Middle frontal gyrus (tissue), 1 donor: ENCODE measurements at regions not wholly inside any gene's neighbourhood (a gene's known extent, or its start where the extent isn't known, plus 50 kb on each side); places are given as distances from the start of the nearest gene placed in this dataset.
A peak's percentile ranks its signal among the peaks of the same experiment; 100 is the strongest.

Source experiments
- DNase-seq: peaks from one replicate; pipeline ENCODE4 v3.0.0-alpha.2; 2015; ENCODE audit warnings: low spot score; ENCODE audit errors: extremely low spot score

- DNase-seq: no peak
These were observed 50.0 kb upstream of the DOCK9 start for GRCh38 chr13:99027661-99028425.

DNA sequence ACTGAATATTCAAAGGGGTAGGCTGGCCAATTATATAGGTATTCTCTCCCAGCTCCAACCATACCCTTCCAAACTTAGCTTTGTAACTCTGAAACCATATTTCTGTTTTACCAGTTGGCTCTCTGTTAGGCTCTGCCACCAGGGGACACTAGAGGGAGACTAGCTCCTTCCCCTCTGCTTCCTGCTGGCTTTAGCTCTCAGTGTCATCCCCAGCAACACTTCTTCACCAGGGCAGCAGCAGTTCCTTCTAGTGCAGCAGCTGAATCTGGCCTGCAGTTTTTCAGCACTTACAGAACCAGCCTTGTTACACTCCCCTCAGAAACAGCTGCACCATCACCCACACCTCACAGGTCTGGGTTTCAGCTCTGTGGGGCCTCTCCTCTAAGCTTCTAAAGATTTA is 51.0 kb upstream of the DOCK9 start:
- no peak for DNase-seq

GRCh38 chr13:99029576-99029975 is 51.7 kb upstream of the DOCK9 start:
- no peak for DNase-seq

- no peak for DNase-seq
These were observed 52.5 kb upstream of the DOCK9 start for GRCh38 chr13:99030326-99030725.

- no peak for DNase-seq
These were observed 54.0 kb upstream of the DOCK9 start for GRCh38 chr13:99031832-99032231.

GRCh38 chr13:99033814-99034213 is 56.0 kb upstream of the DOCK9 start:
- peak; percentile 61 for DNase-seq

GRCh38 chr13:99034333-99035085 is 56.6 kb upstream of the DOCK9 start:
- no peak for DNase-seq

DNA sequence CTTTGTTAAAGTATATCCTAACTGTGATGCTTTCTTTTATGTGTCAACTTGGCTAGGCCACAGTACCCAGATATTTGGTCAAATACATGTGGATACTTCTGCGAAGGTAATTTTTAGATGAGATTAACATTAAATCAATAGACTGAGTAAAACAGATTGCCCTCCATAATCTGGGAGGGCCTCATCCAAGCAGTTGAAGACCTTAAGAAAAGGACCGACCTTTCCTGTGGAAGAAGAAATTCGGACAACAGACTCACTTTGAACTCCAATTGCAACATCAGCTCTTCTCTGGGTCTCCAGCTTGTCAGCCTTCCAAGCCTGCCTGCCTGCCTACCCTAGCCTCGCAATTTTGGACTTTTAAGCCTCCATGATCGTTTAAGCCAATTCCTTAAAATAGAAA is 57.9 kb upstream of the DOCK9 start:
- DNase-seq: no peak

DNA sequence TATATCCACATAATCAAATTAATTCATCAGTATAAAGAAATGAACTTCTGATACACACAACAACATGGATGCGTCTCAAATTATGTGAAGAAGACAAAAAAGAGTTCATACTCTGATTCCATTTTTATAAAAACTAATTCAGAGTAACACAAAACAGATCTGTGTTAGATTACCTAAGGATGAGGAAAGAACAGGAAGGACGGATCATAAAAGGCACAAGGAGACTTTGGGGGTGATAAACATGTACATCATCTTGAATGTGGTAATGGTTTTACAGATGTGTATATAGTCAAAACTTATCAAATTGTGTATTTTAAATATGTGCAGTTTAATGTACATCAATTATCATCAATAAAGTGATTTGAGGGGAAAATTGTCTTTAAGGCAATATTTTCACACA is 59.9 kb upstream of the DOCK9 start:
- no peak for DNase-seq

DNA sequence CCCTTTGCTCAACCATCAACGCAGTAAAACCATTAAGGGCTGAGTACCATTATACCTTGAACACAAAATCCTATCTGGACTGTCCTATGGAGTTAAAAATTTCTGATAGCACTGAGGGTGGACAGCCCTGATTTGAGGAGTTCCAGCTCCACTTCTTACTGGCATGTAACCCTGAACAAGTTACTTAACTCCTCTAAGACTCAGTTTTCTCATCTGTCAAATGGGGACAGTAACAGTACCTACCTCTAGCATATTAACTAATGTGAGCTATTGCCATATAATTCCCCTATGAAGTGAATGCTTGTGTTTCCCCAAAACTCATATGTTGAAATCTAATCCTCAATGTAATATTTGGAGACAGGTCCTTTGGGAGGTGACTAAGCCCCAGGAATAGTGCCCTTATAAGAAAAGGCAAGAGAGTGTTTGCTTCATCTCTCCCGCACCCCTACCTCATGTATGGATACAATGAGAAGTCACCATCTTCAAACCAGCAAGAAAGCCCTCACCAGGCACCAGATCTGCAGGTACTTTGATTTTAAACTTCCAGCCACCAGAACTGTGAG is 61.9 kb upstream of the DOCK9 start:
- DNase-seq: no peak

- DNase-seq: no peak
These were observed 62.8 kb upstream of the DOCK9 start for GRCh38 chr13:99040536-99041131.

GRCh38 chr13:99041337-99041736 is 63.5 kb upstream of the DOCK9 start:
- DNase-seq: no peak

DNA sequence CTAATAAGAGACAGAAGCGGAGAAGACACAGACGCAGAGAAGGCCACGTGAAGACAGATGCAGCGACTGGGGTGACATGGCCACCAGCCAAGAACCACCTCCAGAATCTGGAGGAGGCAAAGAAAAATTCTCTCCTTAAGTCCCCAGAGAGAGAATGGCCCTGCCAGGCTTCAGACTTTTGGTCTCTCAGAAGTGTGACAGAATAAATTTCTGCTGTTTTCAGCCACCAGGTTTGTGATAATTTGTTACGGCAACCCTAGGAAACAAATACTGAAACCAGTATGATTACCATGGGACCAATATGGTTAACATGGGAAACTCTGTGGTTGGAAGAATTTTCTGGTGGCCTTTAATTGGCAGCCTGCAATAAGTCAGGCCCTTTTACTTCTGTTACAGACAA is 63.9 kb upstream of the DOCK9 start:
- DNase-seq: no peak

DNA sequence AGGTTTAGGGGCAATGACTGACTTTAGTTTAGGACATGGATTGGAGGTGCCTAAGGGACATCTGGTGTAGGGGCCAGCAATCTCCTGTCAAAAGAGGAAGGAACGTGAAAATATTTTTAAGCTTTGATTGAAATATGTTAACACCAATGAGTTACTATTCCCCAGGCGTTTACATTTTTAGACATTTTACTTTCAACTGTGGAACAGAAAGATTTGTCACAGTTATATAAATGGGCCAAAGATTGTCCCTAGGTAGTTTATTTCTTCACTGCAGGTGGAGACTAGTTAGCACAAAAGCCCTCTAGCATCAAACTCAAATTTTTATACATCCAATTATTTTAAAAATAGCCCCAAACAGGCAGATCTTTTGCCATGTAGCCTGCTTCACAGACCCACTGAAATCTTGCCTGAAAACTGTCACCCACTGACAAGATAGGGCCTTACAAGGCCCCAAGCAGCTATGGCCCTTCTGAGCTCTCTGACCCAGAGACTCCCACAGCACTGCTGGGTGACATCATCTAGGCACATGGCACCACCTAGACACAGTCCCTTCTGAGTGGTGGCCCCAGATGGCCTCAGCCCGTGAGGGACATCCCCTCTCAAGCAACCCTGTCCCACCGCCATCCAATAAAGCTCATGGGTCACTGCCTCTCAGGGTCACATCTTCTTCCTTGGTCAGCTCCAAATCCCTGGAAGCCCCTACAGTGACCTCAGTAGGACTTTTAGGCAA is 64.8 kb upstream of the DOCK9 start:
- no peak for DNase-seq

DNA sequence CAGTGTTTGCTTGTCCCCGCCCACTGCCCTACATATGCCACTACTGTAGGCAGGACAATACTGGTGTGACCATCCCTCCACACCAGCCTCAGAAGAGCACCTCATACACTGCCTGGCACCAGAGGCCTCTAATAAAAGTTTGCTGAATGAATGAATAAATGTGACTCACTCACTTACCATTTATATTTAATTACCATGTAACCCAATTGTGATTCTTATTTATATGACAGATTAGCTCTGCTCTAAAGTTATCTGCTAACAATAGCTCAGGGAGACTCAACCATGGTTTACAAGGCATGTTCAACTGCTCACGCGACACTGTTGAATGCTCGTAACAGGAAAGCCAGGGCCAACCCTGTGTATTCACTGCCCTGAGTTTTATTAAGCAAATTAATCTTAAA is 66.0 kb upstream of the DOCK9 start:
- DNase-seq: no peak

- no peak for DNase-seq
These were observed 66.9 kb upstream of the DOCK9 start for GRCh38 chr13:99044764-99045163.

DNA sequence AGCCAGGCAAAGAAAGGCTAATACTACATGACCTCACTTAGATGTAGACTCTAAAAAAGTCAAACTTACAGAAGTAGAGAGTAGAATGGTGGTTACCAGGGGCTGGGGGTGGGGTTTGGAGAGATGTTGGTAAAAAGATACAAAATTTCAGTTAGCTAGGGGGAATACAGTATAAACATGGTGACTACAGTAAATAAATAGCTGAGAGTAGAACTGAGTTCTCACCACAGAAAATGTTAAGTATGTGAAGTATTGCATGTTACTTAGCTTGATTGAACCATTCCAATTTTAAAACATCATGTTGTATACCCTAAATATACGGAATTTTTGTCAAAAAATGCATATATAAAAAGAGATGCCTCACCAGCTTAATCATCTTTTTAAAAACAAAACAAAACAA is 67.5 kb upstream of the DOCK9 start:
- no peak for DNase-seq

DNA sequence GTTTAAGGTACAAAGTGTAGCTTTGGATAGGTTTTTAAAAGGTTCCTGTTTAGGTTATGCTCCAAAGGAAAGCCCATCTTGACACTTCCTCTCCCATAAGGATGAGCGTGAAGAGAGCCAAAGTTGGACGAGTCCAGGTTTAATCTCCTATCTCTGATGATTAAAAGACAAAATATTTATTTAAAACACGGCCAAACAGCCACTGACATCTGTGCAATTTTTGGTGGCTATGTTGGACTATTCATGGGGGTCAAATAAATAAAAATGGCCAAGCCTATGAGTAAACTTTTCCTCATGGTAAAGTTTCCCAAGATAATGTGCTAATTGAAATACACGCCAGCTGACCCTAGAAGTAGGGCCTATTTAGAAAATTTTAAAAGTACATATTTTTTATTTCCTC is 69.0 kb upstream of the DOCK9 start:
- no peak for DNase-seq

GRCh38 chr13:99050983-99051488 is 73.2 kb upstream of the DOCK9 start:
- DNase-seq: no peak

GRCh38 chr13:99051768-99052455 is 74.0 kb upstream of the DOCK9 start:
- DNase-seq: no peak
